Neural cell (in vitro differentiated cells): ENCODE measurements at regions not wholly inside any gene's neighbourhood (a gene's known extent, or its start where the extent isn't known, plus 50 kb on each side); places are given as distances from the start of the nearest gene placed in this dataset.

Source experiments
- H2AFZ ChIP-seq: fragments of 200-600, 300-800 bp; sonication (generic), shearing (Covaris generic); 2 replicates; pipeline ENCODE4 v1.6.0; 2014; ENCODE audit warnings: low read depth, mild to moderate bottlenecking, antibody characterized with exemption, low read length, moderate library complexity
- H3F3A ChIP-seq: fragments of 200-600 bp; shearing (Covaris generic); 2 replicates; pipeline ENCODE4 v1.6.1; 2016; ENCODE audit warnings: mild to moderate bottlenecking, moderate library complexity, mixed read lengths, antibody characterized with exemption, low read length; ENCODE audit not compliant: insufficient read depth, poor library complexity, severe bottlenecking
- H3K27ac ChIP-seq: fragments of 200-600, 300-800 bp; sonication (generic), shearing (Covaris generic); 2 replicates; pipeline ENCODE4 v1.5.1; 2014; ENCODE audit warnings: mild to moderate bottlenecking, low read length, moderate library complexity
- H3K27me3 ChIP-seq: fragments of 300-800, 200-600 bp; sonication (generic), shearing (Covaris generic); 2 replicates; pipeline ENCODE4 v1.6.0; 2014; ENCODE audit warnings: mild to moderate bottlenecking, low read depth, low read length, moderate library complexity; ENCODE audit not compliant: insufficient read depth
- H3K36me3 ChIP-seq: fragments of 300-800, 200-600 bp; sonication (generic), shearing (Covaris generic); 2 replicates; pipeline ENCODE4 v1.5.1; 2014; ENCODE audit warnings: mild to moderate bottlenecking, antibody characterized with exemption, low read length, moderate library complexity; ENCODE audit not compliant: insufficient read depth
- H3K4me2 ChIP-seq: fragments of 300-800, 200-600 bp; sonication (generic), shearing (Covaris generic); 2 replicates; pipeline ENCODE4 v1.6.0; 2014; ENCODE audit warnings: mild to moderate bottlenecking, low read length
- H3K4me3 ChIP-seq: fragments of 300-800, 200-600 bp; sonication (generic), shearing (Covaris generic); 2 replicates; pipeline ENCODE4 v1.5.1; 2014; ENCODE audit warnings: mild to moderate bottlenecking, low read length, moderate library complexity
- H3K79me2 ChIP-seq: fragments of 200-600 bp; shearing (Covaris generic); replicated peaks from 2 replicates; pipeline ENCODE4 v1.6.0; 2014; ENCODE audit warnings: mild to moderate bottlenecking, low read length, moderate library complexity; ENCODE audit not compliant: insufficient read depth
- H3K9ac ChIP-seq: fragments of 300-800, 200-600 bp; sonication (generic), shearing (Covaris generic); 2 replicates; pipeline ENCODE4 v1.6.1; 2016; ENCODE audit warnings: mild to moderate bottlenecking, low read length, mixed read lengths
- H3K9me2 ChIP-seq: fragments of 200-600 bp; shearing (Covaris generic); 2 replicates; pipeline ENCODE4 v1.6.1; 2016; ENCODE audit warnings: mild to moderate bottlenecking, low read length, mixed read lengths; ENCODE audit not compliant: insufficient read depth
- H3K9me3 ChIP-seq: fragments of 200-600, 300-800 bp; sonication (generic), shearing (Covaris generic); 2 replicates; pipeline ENCODE4 v1.6.1; 2016; ENCODE audit warnings: mild to moderate bottlenecking, mixed run types, low read length, moderate library complexity, mixed read lengths
- H4K20me1 ChIP-seq: fragments of 200-600 bp; shearing (Covaris generic); 2 replicates; pipeline ENCODE4 v1.6.1; 2016; ENCODE audit warnings: mild to moderate bottlenecking, mixed run types; ENCODE audit not compliant: insufficient read depth
- EP300 ChIP-seq: fragments of 450-650 bp; conservative IDR thresholded peaks from 2 replicates; pipeline ENCODE4 v1.6.1; 2014; ENCODE audit warnings: antibody characterized with exemption, mild to moderate bottlenecking, moderate library complexity; ENCODE audit not compliant: poor library complexity, severe bottlenecking
- EZH2 ChIP-seq: fragments of 200-600, 300-800 bp; shearing (Covaris generic), sonication (generic); IDR thresholded peaks from 2 replicates; pipeline ENCODE4 v1.6.1; 2014; ENCODE audit warnings: antibody characterized with exemption, low read length, borderline replicate concordance, mild to moderate bottlenecking; ENCODE audit not compliant: insufficient read depth, poor library complexity, severe bottlenecking
- MXI1 ChIP-seq: fragments of 450-650 bp; conservative IDR thresholded peaks from 2 replicates; pipeline ENCODE4 v1.6.1; 2014; ENCODE audit warnings: antibody characterized with exemption, mild to moderate bottlenecking; ENCODE audit not compliant: poor library complexity, severe bottlenecking
- POLR2AphosphoS5 ChIP-seq: IDR thresholded peaks from 2 replicates; pipeline ENCODE4 v1.6.1; 2012
- RAD21 ChIP-seq: fragments of 450-650 bp; conservative IDR thresholded peaks from 2 replicates; pipeline ENCODE4 v1.6.1; 2014; ENCODE audit warnings: antibody characterized with exemption, mild to moderate bottlenecking, moderate library complexity
- SMC3 ChIP-seq: fragments of 450-650 bp; conservative IDR thresholded peaks from 2 replicates; pipeline ENCODE4 v1.6.1; 2014; ENCODE audit warnings: antibody characterized with exemption, mild to moderate bottlenecking, moderate library complexity; ENCODE audit not compliant: poor library complexity
- TAF1 ChIP-seq: IDR thresholded peaks from 2 replicates; pipeline ENCODE4 v1.6.1; 2012; ENCODE audit warnings: low read depth
- TF ChIP-seq, protein P1 (sequence below): fragments of 450-650 bp; IDR thresholded peaks from 2 replicates; pipeline ENCODE4 v1.5.1; 2014; ENCODE audit warnings: antibody characterized with exemption, mild to moderate bottlenecking, moderate library complexity; ENCODE audit not compliant: poor library complexity, severe bottlenecking
- TF ChIP-seq, protein P2 (sequence below): IDR thresholded peaks from 2 replicates; pipeline ENCODE4 v1.6.1; 2012; ENCODE audit warnings: borderline replicate concordance

DNA sequence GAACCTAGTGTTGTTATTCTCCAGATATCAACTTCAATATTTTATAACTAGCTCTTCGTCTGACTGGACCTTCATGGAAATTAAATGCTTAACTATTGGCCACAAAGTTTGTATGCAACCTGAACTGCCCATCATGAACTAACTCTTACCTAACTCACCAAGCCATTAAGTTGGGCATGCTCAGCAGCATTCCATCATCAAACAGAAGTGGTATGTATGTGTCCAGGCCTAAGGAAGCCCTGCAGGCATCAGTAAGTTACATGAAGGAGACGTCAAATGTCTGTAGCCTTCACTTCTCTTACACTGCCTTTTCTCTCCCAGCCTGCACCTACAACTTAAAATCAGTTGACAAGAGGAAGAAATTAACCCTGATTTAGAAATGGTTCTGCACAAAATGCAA, 1639.2 kb upstream of the PABPC4L start:
- Histone ChIP-seq H4K20me1 (no peaks in the 10 kb centered on the region), H3K27ac (no peak overlapping the region), H2AFZ (no peak overlapping the region), H3K9me3 (no peaks in the 10 kb centered on the region), H3F3A (peaks cover 4% of the 10 kb centered on the region), H3K9me2 (no peaks in the 10 kb centered on the region), H3K36me3 (no peaks in the 10 kb centered on the region), H3K4me2 (no peak overlapping the region), H3K27me3 (no peaks in the 10 kb centered on the region), H3K9ac (no peak overlapping the region), H3K79me2 (no peaks in the 10 kb centered on the region), H3K4me3 (no peak overlapping the region)
- TF ChIP-seq, protein P1, sequence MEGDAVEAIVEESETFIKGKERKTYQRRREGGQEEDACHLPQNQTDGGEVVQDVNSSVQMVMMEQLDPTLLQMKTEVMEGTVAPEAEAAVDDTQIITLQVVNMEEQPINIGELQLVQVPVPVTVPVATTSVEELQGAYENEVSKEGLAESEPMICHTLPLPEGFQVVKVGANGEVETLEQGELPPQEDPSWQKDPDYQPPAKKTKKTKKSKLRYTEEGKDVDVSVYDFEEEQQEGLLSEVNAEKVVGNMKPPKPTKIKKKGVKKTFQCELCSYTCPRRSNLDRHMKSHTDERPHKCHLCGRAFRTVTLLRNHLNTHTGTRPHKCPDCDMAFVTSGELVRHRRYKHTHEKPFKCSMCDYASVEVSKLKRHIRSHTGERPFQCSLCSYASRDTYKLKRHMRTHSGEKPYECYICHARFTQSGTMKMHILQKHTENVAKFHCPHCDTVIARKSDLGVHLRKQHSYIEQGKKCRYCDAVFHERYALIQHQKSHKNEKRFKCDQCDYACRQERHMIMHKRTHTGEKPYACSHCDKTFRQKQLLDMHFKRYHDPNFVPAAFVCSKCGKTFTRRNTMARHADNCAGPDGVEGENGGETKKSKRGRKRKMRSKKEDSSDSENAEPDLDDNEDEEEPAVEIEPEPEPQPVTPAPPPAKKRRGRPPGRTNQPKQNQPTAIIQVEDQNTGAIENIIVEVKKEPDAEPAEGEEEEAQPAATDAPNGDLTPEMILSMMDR: no peak
- TF ChIP-seq TAF1 (no peak), POLR2AphosphoS5 (no peak), MXI1 (no peak), RAD21 (no peak), EP300 (no peak), EZH2 (no peak), SMC3 (no peak)
- TF ChIP-seq, protein P2, sequence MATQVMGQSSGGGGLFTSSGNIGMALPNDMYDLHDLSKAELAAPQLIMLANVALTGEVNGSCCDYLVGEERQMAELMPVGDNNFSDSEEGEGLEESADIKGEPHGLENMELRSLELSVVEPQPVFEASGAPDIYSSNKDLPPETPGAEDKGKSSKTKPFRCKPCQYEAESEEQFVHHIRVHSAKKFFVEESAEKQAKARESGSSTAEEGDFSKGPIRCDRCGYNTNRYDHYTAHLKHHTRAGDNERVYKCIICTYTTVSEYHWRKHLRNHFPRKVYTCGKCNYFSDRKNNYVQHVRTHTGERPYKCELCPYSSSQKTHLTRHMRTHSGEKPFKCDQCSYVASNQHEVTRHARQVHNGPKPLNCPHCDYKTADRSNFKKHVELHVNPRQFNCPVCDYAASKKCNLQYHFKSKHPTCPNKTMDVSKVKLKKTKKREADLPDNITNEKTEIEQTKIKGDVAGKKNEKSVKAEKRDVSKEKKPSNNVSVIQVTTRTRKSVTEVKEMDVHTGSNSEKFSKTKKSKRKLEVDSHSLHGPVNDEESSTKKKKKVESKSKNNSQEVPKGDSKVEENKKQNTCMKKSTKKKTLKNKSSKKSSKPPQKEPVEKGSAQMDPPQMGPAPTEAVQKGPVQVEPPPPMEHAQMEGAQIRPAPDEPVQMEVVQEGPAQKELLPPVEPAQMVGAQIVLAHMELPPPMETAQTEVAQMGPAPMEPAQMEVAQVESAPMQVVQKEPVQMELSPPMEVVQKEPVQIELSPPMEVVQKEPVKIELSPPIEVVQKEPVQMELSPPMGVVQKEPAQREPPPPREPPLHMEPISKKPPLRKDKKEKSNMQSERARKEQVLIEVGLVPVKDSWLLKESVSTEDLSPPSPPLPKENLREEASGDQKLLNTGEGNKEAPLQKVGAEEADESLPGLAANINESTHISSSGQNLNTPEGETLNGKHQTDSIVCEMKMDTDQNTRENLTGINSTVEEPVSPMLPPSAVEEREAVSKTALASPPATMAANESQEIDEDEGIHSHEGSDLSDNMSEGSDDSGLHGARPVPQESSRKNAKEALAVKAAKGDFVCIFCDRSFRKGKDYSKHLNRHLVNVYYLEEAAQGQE: no peak

DNA sequence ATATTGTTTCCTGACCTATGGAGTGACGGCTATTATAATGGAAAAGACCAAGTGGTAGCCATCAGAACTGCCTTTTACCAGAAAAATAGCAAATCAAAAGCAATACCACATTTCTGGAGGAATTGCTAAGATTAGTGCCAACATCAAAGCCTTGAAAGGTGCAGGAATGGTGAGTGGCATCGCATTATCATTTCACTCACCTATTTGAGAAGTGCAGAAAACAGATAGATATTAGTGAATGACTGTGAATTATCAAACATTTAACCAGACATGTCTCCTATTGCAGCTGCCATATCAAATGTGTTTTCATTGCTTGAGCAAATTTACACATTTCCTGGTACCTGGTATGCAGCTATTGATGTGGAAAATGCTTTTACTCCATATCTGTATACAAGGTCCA, 1638.1 kb upstream of the PABPC4L start:
- TF ChIP-seq POLR2AphosphoS5: peak; percentile 50
- no peak for TF ChIP-seq SMC3
- peak; percentile 69 for TF ChIP-seq EP300
- Histone ChIP-seq H3K27me3 (no peaks in the 10 kb centered on the region), H3K79me2 (no peaks in the 10 kb centered on the region)

DNA sequence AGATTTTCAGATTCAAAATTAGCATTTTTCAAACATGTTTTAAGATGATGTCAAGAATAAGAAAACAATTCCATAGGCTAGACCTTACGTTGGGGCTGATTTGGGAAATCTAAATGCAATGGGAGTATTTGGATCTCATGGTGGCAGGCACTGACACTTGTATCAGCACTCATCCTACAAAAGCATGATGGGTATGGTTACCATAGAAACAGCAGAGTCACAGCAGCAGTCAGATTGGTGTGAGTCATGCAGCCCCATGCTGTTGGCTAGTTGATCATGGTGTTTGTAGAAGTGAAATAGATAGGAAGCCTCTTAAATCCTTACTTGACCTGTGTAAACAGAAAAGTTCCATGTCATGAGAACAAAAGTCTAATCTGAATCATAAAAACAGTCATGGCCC, 1637.3 kb upstream of the PABPC4L start:
- Histone ChIP-seq H3K9me2 (no peaks in the 10 kb centered on the region), H4K20me1 (no peaks in the 10 kb centered on the region), H3F3A (peaks cover 4% of the 10 kb centered on the region), H3K27me3 (no peaks in the 10 kb centered on the region), H3K79me2 (no peaks in the 10 kb centered on the region), H3K4me2 (peak overlapping the region; percentile 41), H3K4me3 (peak overlapping the region; percentile 12), H2AFZ (no peak overlapping the region), H3K9ac (no peak overlapping the region), H3K36me3 (no peaks in the 10 kb centered on the region), H3K9me3 (no peaks in the 10 kb centered on the region), H3K27ac (peak overlapping the region; percentile 70)
- TF ChIP-seq EP300 (peak; percentile 74), MXI1 (no peak), POLR2AphosphoS5 (peak; percentile 67), TAF1 (no peak), RAD21 (no peak), EZH2 (no peak)
- TF ChIP-seq, protein P1: no peak
- TF ChIP-seq, protein P2: peak; percentile 77

More for the DNA sequence above, 1638.1 kb upstream of the PABPC4L start:
- Histone ChIP-seq H3K4me2 (no peak overlapping the region), H4K20me1 (no peaks in the 10 kb centered on the region), H3F3A (peaks cover 4% of the 10 kb centered on the region), H3K27ac (peak overlapping the region; percentile 70), H2AFZ (no peak overlapping the region), H3K9ac (no peak overlapping the region), H3K36me3 (no peaks in the 10 kb centered on the region), H3K4me3 (no peak overlapping the region), H3K9me2 (no peaks in the 10 kb centered on the region), H3K9me3 (no peaks in the 10 kb centered on the region)
